ENCODE measurements at regions not wholly inside any gene's neighbourhood (a gene's known extent, or its start where the extent isn't known, plus 50 kb on each side); places are given as distances from the start of the nearest gene placed in this dataset.

GRCh38 chr3:8343058-8343457, 158.6 kb upstream of the LMCD1 start:
- ChIA-PET CTCF (ENCODE audit: unreplicated experiment) (no interaction called here), POLR2A (interaction anchor here (0.7 to 1.2 kb wide), 2 partner anchors 8 to 969 kb away, joined by 3 read pairs; no protein-coding TSS in a partner anchor)

DNA sequence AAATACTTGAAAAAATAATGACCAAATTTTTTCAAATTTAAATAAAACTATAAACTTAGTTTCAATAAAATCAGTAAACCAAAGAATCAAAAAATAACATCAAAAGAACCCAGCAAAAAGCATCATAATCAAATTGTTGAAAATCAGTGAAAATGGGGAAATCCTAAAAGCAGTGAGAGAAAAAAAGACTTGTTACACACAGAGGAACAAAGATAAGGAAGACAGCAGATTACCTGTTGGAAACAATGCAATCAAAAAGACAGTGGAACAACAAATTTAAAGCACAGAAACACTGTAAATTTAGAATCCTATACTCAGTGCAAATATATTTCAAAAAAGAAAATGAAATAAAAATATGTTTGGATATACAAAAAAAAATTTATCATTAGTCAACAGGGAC, 156.2 kb upstream of the LMCD1 start:
- Histone ChIP-seq H3K9me3 (ENCODE audit: low read length) (peaks cover 5% of the 10 kb centered on the region; the same call in 1 of the 2 replicates), H3K79me2 (ENCODE audit: insufficient read depth, low read depth, low read length) (no peaks in the 10 kb centered on the region), H4K20me1 (ENCODE audit: insufficient read depth, low read length) (no peaks in the 10 kb centered on the region), H3K4me3 (ENCODE audit: low read depth, low read length, poor library complexity, severe bottlenecking) (no peak overlapping the region), H3K9me2 (ENCODE audit: insufficient read depth, low read length) (no peaks in the 10 kb centered on the region), H3K27ac (ENCODE audit: low read depth, low read length, poor library complexity, severe bottlenecking) (no peak overlapping the region), H2AFZ (ENCODE audit: low read length) (no peak overlapping the region), H3K4me2 (ENCODE audit: low read length) (no peak overlapping the region), H3K4me1 (ENCODE audit: insufficient read depth, low read length, poor library complexity, severe bottlenecking) (no peaks in the 10 kb centered on the region), H3K36me3 (ENCODE audit: insufficient read depth, low read length) (no peaks in the 10 kb centered on the region)
- no peak for TF ChIP-seq EZH2phosphoT487 (IDR thresholded peaks at IDR 0.05; ENCODE audit: borderline replicate concordance, low read depth, low read length)
- TF ChIP-seq, protein P1, sequence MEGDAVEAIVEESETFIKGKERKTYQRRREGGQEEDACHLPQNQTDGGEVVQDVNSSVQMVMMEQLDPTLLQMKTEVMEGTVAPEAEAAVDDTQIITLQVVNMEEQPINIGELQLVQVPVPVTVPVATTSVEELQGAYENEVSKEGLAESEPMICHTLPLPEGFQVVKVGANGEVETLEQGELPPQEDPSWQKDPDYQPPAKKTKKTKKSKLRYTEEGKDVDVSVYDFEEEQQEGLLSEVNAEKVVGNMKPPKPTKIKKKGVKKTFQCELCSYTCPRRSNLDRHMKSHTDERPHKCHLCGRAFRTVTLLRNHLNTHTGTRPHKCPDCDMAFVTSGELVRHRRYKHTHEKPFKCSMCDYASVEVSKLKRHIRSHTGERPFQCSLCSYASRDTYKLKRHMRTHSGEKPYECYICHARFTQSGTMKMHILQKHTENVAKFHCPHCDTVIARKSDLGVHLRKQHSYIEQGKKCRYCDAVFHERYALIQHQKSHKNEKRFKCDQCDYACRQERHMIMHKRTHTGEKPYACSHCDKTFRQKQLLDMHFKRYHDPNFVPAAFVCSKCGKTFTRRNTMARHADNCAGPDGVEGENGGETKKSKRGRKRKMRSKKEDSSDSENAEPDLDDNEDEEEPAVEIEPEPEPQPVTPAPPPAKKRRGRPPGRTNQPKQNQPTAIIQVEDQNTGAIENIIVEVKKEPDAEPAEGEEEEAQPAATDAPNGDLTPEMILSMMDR (conservative IDR thresholded peaks at IDR 0.05; ENCODE audit: low read length) = no peak
- no TSS peak for BruUV-seq (replicated peaks)
- intact Hi-C loops (cut with micrococcal nuclease; ENCODE audit: unreplicated experiment) = no loop called here
- CTCF ChIA-PET (ENCODE audit: unreplicated experiment) = no interaction called here
- peak; percentile 20 for DNase-seq (ENCODE audit: low spot score)
- POLR2A ChIA-PET = interaction anchor here (0.6 kb wide), 1 partner anchor 15 kb away, joined by 3 read pairs; no protein-coding TSS in a partner anchor

More at GRCh38 chr3:8343058-8343457, 158.6 kb upstream of the LMCD1 start:
- H3K4me1 ChIP-seq (ENCODE audit: insufficient read depth, low read length, poor library complexity, severe bottlenecking) = no peaks in the 10 kb centered on the region
- no peaks in the 10 kb centered on the region for H3K9me2 ChIP-seq (ENCODE audit: insufficient read depth, low read length)
- H3K4me3 ChIP-seq (ENCODE audit: low read depth, low read length, poor library complexity, severe bottlenecking) = no peak overlapping the region
- no peak for TF ChIP-seq EZH2phosphoT487 (IDR thresholded peaks at IDR 0.05; ENCODE audit: borderline replicate concordance, low read depth, low read length)
- TF ChIP-seq, protein P1 (conservative IDR thresholded peaks at IDR 0.05; ENCODE audit: low read length) = no peak
- no peaks in the 10 kb centered on the region for H3K36me3 ChIP-seq (ENCODE audit: insufficient read depth, low read length)
- no peak overlapping the region for H2AFZ ChIP-seq (ENCODE audit: low read length)
- no peak overlapping the region for H3K4me2 ChIP-seq (ENCODE audit: low read length)
- DNase-seq (ENCODE audit: low spot score) = no peak
- H3K79me2 ChIP-seq (ENCODE audit: insufficient read depth, low read depth, low read length) = no peaks in the 10 kb centered on the region
- H3K9me3 ChIP-seq (ENCODE audit: low read length) = peaks cover 5% of the 10 kb centered on the region; the same call in 1 of the 2 replicates
- intact Hi-C loops (cut with micrococcal nuclease; ENCODE audit: unreplicated experiment) = no loop called here
- BruUV-seq (replicated peaks) = no TSS peak
- H4K20me1 ChIP-seq (ENCODE audit: insufficient read depth, low read length) = no peaks in the 10 kb centered on the region
- no peak overlapping the region for H3K27ac ChIP-seq (ENCODE audit: low read depth, low read length, poor library complexity, severe bottlenecking)

- no peaks in the 10 kb centered on the region for H3K9me2 ChIP-seq (ENCODE audit: insufficient read depth, low read length)
- H3K4me1 ChIP-seq (ENCODE audit: insufficient read depth, low read length, poor library complexity, severe bottlenecking) = no peaks in the 10 kb centered on the region
- intact Hi-C loops (cut with micrococcal nuclease; ENCODE audit: unreplicated experiment) = no loop called here
- no TSS peak for BruUV-seq (replicated peaks)
- H3K36me3 ChIP-seq (ENCODE audit: insufficient read depth, low read length) = no peaks in the 10 kb centered on the region
- no peak overlapping the region for H3K4me3 ChIP-seq (ENCODE audit: low read depth, low read length, poor library complexity, severe bottlenecking)
- CTCF ChIA-PET (ENCODE audit: unreplicated experiment) = no interaction called here
- H2AFZ ChIP-seq (ENCODE audit: low read length) = no peak overlapping the region
- no peak overlapping the region for H3K27ac ChIP-seq (ENCODE audit: low read depth, low read length, poor library complexity, severe bottlenecking)
- no peak for DNase-seq (ENCODE audit: low spot score)
- H3K9me3 ChIP-seq (ENCODE audit: low read length) = peaks cover 5% of the 10 kb centered on the region; the same call in 1 of the 2 replicates
- TF ChIP-seq, protein P1 (conservative IDR thresholded peaks at IDR 0.05; ENCODE audit: low read length) = no peak
- no peak for TF ChIP-seq EZH2phosphoT487 (IDR thresholded peaks at IDR 0.05; ENCODE audit: borderline replicate concordance, low read depth, low read length)
- POLR2A ChIA-PET = no interaction called here
- H3K4me2 ChIP-seq (ENCODE audit: low read length) = no peak overlapping the region
- H3K79me2 ChIP-seq (ENCODE audit: insufficient read depth, low read depth, low read length) = no peaks in the 10 kb centered on the region
- H4K20me1 ChIP-seq (ENCODE audit: insufficient read depth, low read length) = no peaks in the 10 kb centered on the region
Observed at GRCh38 chr3:8348076-8348475, 153.5 kb upstream of the LMCD1 start.

Data from OCI-LY7 (cell line).